ENCODE measurements at regions not wholly inside any gene's neighbourhood (a gene's known extent, or its start where the extent isn't known, plus 50 kb on each side); places are given as distances from the start of the nearest gene placed in this dataset.

DNA sequence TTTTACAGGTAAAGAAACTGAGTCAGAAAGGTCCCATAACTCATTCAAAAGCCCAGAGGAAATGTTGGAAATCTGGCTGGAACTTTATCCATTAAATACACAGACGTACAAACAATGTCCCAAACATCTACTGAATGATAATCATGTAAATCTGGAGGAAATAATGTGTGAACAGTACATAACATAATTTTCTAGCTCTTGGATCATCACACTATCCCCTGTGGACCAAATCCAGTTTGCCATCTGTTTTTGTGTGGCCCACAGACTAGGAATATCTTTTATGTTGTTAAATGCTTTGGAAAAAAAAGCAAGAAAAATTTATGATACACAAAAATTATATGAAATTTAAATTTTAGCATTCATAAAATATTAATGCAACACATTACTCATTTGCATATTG lies 389.9 kb upstream of the SOX9 start:
- TF ChIP-seq, protein P1, sequence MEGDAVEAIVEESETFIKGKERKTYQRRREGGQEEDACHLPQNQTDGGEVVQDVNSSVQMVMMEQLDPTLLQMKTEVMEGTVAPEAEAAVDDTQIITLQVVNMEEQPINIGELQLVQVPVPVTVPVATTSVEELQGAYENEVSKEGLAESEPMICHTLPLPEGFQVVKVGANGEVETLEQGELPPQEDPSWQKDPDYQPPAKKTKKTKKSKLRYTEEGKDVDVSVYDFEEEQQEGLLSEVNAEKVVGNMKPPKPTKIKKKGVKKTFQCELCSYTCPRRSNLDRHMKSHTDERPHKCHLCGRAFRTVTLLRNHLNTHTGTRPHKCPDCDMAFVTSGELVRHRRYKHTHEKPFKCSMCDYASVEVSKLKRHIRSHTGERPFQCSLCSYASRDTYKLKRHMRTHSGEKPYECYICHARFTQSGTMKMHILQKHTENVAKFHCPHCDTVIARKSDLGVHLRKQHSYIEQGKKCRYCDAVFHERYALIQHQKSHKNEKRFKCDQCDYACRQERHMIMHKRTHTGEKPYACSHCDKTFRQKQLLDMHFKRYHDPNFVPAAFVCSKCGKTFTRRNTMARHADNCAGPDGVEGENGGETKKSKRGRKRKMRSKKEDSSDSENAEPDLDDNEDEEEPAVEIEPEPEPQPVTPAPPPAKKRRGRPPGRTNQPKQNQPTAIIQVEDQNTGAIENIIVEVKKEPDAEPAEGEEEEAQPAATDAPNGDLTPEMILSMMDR (conservative IDR thresholded peaks at IDR 0.05), result no peak
- TF ChIP-seq ZFX (IDR thresholded peaks at IDR 0.05), result no peak
